GM18861 (cell line): ENCODE measurements at regions not wholly inside any gene's neighbourhood (a gene's known extent, or its start where the extent isn't known, plus 50 kb on each side); places are given as distances from the start of the nearest gene placed in this dataset.
"Not testable (repeated sequence)": the region's sequence is repeated elsewhere in the genome, so short reads cannot be mapped to it uniquely, and the experiment has no call there.

Source experiments
- ATAC-seq: cut with Tn5 transposase; IDR thresholded peaks from one replicate; pipeline ENCODE4 v1.9.1; 2021; ENCODE audit not compliant: unreplicated experiment

DNA sequence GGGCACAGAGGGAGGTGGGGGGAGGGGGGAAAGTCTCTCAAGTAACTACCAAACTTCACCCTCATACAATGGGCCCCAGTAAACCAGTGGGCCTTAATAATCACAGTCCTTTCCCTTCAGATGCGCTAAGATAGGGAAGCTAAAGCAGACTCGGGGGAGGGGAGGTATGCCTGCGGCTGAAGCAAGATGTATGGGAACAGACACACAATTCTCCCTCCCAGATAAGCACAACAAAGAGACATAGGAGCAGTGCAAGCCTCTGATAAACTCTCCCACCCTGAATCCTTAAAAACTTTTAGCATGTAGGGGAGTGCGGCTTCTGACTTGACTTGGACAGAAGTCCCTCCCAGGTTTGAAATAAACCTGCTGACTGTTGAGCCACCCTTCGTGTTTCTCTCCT is 54.7 kb downstream of the PROP1 start:
- ATAC-seq: not testable (repeated sequence)

DNA sequence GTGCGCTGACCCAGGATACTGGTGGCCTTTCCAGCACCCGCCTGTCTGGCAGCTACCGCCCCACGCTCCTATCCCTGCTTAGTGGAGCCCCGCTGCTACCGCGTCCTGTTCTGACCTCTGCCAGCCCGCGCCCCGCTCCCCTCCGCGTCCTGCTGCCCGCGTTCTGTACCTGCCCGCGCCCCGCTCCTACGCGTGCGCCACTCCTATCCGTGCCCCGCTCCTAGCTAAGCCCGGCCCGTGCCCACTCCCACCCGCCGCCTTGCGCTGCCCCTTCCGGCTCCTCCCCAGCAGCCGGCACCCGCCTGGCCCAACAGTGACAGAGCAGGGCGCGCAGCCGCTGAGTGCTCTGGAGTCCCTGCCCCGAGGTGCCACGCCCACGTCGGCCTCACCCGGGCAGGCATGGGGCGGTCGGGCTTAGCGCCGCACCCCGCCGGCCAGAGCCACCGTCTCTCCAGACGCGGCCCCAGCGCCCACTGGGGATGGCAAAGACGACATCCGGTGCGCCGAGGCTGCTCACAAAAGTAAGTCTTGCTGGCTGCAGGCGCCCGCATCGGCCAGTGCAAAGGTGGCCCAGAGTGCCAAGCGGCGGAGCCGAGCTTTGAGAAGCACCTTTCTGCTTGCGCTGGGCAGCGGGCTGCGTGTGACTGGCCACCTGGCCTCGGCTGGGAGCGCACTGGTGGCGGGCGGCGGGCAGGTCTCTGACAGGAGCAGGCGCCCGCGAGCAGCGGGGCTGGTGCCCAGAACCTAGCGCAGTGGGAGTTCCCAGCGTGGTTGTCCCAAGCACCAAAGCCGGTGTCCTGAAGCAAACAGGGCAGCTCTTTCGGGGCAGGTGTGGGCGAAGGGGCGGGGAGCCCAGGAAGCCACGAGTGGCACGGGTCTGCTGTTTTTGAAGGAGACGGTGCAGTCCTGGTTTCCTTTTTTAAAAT is 56.5 kb downstream of the PROP1 start:
- ATAC-seq: not testable (repeated sequence)

DNA sequence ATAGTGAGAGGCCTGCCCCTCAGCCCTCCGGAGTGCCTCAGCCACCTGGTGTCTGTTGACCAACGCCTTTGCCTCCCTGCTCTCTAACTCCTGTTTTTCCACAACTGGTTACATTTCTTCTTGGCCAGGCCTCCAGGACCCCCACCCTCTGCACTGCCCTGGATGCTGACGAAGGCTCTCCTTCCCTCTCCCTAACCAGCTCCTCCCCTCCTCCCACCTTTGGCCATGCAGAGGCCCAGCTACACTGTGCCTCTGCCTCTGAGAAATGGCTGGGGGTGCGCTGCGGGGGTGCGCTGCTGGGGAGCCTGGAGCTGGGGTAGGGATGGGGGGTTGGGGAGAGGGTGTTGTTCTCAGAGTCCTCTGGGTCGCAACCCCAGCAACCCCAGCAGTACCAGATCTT is 57.3 kb downstream of the PROP1 start:
- ATAC-seq: not testable (repeated sequence)

DNA sequence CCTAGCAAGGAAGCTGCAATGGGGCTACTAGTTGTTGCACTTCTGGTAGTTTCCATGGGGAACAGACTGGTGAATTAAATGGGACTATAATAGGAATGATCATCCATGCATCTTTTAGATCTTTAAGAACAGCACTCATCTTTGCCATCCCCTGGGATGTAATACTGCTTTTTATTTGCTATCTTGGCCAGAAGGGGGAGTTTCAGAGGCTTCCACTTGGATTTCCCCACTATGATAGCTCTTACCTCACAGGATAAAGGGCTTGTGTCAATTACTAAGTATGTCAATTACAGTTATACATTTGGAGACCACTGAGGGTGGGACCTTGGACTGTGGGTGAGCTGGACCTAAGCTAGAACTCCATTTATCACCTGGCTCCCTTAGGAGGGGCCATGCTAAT is 61.8 kb downstream of the PROP1 start:
- not testable (repeated sequence) for ATAC-seq

DNA sequence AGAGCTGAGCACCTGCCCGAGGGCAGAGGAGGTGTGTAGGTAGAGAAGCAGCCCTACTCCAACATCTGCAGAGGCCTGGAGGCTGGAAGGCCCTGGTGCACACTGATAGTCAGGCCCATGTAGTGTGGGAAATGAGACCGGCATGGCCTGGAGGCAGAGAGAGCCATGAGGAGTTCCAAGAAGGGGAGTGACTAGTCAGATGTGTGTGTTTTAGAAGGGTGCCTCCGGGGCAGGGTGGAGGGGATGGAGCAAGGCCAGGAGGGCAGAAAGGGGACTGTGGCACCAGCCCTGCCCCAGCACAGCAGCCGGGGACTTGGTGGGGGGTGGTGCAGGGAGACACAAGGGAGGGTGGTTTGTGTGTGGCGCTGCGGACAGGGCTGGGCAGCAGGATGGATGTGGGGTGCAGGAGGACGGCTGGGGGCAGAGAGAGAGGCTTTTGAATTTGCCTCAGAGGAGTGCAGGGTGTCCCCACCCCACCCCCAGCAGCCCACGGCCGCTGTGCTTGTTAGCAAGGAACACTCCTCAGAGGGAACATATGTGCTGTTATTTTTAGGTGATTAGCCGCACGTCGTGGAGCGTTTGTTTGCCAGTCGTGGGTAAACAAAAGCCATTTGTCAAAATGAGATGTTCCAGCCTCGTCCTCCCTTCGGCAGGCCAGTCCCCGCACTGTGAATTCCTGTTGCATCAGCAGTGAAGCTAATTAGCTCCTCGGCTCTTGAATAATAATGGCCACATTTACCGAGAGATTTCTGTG is 65.6 kb downstream of the PROP1 start:
- not testable (repeated sequence) for ATAC-seq

DNA sequence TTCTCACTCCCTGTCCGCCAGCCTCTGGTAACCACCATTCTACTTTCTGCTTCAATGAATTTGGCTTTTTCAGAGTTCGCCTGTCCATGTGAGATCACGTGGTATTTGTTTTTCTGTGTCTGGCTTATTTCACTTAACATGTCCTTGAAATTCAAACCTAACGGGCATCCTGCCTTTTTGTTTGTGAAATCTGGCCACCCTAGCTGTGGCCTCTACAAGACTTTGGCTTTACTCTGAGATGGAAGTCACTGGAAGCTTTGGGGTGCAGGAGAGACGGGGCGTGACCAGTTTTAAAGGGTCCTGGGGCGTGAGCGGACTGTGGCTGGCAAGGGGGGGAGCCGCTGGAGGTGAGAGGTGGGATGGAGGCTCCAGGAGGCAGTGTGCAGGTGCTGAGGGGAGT is 66.4 kb downstream of the PROP1 start:
- ATAC-seq: not testable (repeated sequence)

DNA sequence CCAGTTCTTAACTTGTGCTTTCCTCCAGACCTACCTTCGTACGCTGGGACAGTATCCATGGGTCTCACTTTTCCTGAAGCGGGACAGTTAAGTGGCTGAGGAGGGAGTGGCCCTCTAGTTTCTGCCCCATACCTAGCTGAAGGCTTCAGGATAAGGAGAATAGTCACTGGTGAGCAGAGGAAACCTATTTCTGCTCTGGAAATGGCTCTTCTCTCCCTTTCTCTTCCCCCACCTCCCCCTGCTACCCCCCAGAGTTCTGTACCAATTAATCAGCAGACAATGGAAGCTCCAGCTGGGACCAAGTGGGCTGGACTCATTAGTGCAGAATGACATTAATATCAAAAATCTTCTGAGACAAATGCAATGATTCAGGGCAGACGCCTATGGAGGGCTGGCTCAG is 68.5 kb downstream of the PROP1 start:
- not testable (repeated sequence) for ATAC-seq

DNA sequence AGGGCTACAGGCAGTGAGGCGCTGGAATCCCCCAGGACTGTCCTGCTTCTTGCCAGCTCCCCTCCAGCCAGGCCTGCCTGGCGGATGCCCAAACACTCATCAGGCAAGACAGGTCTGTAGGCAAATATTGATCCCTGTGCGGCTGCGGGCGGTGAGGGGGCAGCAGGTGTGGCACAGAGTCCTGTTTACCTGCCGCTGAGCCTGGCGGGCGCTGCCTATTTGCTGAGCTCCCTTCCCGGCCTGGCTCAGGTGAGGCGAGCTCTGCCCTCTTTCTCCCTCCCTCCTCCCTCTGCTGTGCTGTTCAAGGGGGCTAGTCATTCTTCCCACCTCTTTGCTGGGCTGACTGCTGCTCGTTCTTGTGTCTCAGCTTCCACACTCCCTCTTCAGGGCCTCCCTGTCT is 71.5 kb downstream of the PROP1 start:
- not testable (repeated sequence) for ATAC-seq

DNA sequence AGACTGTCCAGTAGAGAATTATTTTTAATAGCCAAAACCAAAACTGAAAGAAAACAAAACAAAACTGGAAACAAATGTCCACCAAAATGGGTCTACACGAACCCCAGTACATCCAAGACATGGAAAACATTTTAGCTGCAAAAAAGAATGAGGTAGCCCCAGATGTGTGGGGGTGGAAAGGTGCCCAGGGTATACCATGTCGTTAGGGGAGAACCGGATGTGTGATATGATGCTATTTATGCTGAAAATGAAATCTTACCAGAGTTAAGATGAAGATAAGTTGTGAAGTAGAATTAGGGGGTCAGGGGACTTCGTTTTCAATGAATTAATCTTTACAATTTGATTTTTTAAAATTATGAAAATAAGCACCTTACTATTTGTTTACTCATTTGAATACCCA is 72.2 kb downstream of the PROP1 start:
- ATAC-seq: not testable (repeated sequence)

DNA sequence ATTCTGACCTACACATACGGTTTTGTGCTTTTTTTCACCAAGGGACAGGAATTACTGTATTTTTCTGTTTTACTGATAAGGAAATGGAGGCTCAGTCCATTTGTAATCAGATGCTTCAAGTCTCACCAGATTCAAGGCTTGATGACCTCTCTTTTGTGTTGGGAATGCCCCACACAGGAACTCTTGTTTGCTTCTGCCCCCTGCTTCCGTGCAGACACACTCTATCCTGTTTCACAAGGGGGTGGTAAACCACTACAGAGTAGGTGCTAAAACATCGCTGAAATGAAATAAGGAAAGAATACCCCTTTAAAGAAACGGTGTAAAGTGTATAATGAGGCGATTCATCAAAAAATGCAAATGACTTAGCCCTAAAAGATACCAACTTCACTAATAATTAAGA is 72.9 kb downstream of the PROP1 start:
- ATAC-seq: not testable (repeated sequence)

DNA sequence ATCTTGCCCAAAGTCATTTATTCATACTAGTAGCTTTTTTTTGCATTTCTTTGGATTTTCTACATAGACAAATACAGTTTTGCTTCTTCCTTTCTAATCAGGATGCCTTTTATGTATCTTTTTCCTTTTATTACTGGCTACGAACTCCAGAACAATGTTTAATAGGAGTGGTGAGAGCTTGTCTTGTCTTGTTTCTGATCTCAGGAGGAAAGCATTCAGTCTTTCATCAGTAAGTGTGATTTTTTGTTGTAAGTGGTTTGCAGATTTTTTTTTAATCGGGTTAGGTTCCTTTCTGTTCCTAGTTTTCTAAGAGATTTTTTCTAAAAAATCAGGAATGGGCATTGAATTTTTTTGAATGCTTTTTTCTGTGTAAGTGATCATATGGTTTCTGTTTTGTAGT is 86.8 kb downstream of the PROP1 start:
- ATAC-seq: not testable (repeated sequence)

DNA sequence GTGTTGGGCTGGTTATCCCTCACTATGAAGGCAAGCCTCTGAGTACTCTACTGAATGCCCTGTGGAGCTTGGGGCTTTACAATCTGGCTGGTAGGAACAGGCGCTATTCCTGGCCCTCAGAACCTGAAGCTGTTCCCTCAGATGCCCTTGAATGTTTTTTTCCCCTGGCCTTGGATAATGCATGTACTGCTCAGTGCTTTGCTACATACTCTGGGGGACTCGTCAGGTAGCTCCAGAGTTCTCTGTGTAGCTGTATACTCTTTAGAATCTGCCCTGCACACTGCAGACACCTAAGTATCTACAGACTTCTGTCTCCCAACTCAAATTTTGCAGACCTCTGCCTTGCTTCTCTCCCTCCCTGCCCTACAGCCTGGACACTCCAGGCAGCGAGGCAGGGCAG is 93.2 kb downstream of the PROP1 start:
- not testable (repeated sequence) for ATAC-seq

DNA sequence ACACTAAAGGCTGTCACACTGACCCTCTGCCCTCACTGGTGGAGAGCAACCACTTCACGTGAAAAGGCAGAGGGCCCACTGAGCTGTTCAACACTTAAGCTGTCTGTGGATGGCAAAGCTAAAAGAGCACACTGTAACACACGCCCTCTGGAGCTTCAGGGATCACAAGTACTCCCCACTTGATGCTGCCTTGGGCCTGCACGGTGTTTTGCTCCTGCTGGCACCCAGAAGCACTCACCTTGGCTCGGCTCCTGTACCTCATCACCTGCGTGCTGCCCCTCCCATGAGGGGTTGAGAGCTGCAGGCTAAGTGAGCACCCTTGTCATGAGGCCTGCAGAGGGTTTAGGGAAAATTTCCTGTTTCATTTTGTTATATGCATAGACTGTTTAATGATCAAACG is 96.0 kb downstream of the PROP1 start:
- ATAC-seq: not testable (repeated sequence)

DNA sequence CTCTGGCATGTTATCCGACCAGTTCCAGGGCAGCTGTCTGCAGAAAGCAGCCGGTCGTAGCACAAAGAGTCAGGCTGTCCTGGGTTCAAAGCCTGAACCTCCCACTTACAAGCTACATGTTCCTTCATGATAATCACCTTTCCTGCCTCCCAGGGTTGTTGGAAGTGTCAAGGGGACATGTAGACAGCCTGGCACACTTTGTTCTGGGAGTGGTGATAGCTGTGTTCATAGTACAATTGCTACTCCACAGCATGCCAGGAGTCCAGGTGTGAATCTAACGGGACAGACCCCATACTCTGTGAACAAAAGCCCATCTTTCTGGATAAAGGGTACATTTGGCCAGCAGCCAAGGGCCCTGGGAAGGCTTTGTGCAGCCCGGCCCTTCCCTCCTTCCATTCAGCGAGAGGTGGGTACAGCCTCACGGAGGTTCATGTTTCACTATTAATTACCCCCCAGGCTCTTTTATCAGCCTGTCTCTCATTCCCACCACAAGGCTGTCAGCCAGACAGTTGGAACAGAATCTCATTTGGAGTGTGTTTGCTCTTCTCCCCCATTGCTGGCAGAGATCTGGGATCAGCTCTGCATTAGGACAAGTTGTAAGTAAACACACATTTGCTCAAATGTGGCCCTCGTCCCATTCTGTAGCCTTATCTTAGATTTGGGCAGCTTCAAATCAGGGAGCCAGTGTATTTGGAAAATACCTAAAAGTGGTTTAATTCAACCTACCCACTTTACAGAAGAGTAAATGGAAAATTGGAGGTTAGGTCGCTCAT is 101.2 kb downstream of the PROP1 start:
- ATAC-seq: not testable (repeated sequence)

DNA sequence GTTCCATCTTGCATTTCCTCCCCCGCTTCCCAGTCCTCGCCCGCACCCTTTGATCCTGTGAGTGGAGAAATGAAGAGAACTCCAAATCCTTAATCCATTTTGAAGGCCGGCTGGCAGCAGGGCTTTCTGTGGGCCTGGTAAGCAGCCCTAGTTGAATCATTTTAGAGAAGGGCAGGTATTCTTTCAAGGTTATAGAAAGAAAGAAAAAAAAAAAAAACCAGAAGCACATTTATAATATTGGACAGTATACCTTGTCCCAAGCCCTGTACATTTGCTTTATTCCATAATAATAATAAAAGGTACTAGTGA is 103.7 kb downstream of the PROP1 start:
- not testable (repeated sequence) for ATAC-seq

DNA sequence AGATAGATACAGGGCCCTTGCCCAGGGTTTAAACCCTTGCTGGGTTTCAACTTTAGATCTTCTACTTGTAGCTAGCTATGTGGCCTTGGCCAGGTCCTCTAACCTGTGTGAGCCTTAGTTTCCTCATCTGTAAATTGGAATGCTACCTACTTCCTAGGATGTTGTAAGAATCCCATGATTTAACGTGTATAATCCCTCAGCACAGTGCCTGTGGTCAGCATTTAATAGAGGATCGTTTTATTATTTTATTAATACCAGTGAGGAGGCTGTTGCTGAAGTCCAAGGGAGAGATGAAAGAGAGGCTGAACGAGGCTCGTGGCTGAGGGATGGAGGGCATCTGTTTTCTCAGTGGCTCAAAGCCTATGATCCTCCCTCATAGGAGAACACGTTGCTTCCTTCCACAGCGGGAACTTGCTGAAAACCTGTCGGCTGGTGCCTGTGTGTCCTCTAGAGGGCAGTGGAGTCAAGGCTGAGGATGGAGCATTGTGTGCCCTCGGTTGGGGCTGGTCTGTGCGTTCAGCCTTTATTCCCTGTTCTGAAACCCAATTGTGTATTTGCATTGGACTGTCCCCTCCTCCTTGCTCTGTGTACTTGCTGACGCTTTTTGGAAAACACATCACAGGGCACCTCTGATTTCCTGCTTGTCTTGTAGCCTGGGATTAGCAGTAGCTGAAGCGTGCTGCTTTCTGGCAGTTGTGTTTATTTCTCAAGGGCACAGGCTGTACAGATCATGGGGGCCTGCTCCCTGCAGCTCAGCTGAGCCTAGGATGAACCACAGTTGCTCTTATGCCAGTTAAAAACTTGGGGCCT is 104.3 kb downstream of the PROP1 start:
- peak; percentile 80 for ATAC-seq

DNA sequence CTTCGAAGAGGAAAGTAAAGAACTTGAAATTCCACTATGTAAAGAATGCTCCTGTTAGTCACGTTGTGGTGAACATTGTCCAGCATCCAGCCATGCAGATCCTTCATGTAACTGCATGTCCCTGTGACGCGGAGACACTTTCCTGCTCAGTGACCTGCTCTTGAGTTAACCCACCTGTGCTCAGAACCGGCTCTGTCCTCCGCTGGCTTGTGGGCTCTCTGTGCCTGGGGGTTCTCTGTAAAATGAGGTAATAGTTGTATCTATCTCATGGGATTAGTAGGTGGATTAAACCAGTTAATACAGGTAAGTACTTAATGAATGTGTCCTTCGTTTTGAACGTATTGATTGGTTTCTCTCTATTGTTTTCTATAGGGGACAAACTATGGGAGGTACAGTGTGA is 100.6 kb upstream of the FAM153A start:
- not testable (repeated sequence) for ATAC-seq

DNA sequence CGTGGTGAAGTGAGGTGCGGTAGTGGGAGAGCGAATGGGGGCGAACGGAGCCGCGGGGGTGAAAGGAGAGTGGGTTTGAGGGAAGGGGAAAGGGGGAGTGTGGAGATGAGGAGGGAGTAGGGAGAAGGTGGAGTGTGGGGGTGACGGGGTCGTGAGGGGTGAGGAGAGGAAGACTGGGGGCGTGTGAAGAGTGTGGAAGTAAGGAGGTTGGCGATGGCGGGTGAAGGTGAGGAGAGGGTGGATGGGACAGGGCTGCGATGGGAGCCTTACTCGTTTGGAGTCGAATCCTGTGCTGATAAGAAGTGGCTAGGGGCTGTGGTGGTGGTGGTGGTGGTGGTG is 93.2 kb upstream of the FAM153A start:
- ATAC-seq: not testable (repeated sequence)

DNA sequence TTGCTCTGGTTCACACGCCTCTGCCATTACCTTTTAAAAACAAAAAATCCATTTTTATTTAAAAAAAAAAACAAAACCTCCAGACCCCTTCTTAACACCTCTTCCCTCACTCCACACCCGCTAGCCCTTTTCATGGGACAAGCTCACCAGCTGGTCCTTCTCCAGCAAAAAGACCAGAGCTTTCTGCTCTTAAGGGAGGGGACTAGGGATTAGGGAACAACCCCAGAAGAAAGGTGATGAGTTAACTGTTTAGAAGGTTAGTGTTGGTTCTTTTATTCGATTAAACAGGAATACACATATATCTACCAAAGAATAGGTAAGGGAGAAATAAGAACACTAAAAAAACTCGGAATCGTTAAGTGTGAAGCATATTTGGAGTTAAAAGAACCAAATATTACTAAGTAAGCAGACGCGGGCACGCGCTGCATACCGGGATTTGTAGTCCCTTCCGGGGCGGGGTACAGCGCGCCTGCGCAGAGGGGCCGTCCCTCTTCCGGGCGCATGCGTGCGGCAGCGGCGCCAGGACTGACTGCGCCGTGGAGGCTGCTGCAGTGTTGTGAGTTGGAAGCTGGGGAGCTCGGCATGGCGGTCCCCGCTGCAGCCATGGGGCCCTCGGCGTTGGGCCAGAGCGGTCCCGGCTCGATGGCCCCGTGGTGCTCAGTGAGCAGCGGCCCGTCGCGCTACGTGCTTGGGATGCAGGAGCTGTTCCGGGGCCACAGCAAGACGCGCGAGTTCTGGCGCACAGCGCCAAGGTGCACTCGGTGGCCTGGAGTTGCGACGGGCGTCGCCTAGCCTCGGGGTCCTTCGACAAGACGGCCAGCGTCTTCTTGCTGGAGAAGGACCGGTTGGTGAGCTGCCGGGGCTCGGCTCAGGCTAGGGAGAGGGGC is 92.6 kb upstream of the FAM153A start:
- ATAC-seq: peak; percentile 87
